Breast epithelium (tissue), 3 donors: ENCODE measurements at regions not wholly inside any gene's neighbourhood (a gene's known extent, or its start where the extent isn't known, plus 50 kb on each side); places are given as distances from the start of the nearest gene placed in this dataset.

Source experiments
- POLR2A ChIP-seq: fragments of 450-650 bp; IDR thresholded peaks from one replicate; pipeline ENCODE4 v1.6.1; 2016; ENCODE audit warnings: antibody characterized with exemption, mild to moderate bottlenecking, moderate library complexity
- POLR2AphosphoS5 ChIP-seq, 3 donors: sonication (generic); formaldehyde crosslinking; IDR thresholded peaks; one replicate each; pipeline ENCODE4 v1.6.1; 2017; ENCODE audit warnings: antibody characterized with exemption in 3 of 3
- TF ChIP-seq, protein P1 (sequence below), 3 donors: fragments of 450-650 bp; IDR thresholded peaks; one replicate each; pipeline ENCODE4 v1.5.1; 2016 to 2017; ENCODE audit warnings: antibody characterized with exemption in 3 of 3, mild to moderate bottlenecking in 3 of 3, moderate library complexity in 3 of 3

DNA sequence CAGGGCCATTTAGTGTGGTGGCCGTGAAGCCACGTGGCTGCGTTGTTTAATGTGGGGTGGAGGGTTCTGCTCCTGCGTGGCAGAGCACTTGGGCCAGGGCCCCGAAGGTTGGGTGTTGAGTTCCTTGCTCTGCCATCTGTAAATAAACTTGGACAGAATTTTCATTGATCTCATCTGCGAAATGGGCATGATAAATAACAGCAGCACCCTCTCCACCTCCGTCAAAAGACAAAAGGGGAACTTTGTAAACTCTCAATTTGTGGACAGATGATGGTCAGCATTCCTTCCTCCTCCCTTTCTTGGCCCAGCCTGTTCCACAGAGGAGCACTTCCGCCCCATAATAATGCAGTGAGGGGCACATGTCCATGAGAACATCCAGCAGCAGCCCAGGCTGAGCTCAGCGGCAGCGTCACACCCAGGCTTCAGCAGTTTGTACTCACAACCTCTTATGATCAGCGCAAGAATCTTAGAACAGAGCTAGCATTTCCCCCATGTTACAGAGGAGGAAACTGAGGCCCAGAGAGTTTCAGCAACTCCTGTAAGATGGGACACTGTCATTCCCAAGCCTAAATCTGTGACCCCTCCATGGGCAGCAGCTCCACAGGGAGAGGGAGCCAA is 874.5 kb downstream of the BRD1 start:
- TF ChIP-seq, protein P1, sequence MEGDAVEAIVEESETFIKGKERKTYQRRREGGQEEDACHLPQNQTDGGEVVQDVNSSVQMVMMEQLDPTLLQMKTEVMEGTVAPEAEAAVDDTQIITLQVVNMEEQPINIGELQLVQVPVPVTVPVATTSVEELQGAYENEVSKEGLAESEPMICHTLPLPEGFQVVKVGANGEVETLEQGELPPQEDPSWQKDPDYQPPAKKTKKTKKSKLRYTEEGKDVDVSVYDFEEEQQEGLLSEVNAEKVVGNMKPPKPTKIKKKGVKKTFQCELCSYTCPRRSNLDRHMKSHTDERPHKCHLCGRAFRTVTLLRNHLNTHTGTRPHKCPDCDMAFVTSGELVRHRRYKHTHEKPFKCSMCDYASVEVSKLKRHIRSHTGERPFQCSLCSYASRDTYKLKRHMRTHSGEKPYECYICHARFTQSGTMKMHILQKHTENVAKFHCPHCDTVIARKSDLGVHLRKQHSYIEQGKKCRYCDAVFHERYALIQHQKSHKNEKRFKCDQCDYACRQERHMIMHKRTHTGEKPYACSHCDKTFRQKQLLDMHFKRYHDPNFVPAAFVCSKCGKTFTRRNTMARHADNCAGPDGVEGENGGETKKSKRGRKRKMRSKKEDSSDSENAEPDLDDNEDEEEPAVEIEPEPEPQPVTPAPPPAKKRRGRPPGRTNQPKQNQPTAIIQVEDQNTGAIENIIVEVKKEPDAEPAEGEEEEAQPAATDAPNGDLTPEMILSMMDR (IDR thresholded peaks at IDR 0.05) = no peak
- TF ChIP-seq POLR2A (no peak), POLR2AphosphoS5 (IDR thresholded peaks at IDR 0.05) (no peak)
